HUES48 (cell line): ENCODE measurements at regions not wholly inside any gene's neighbourhood (a gene's known extent, or its start where the extent isn't known, plus 50 kb on each side); places are given as distances from the start of the nearest gene placed in this dataset.
"Not testable (repeated sequence)": the region's sequence is repeated elsewhere in the genome, so short reads cannot be mapped to it uniquely, and the experiment has no call there.

ENCODE experiments used
- H3K27ac ChIP-seq: one replicate; pipeline ENCODE4 v1.7.0; 2013; ENCODE audit warnings: low read depth, low read length, inconsistent platforms
- H3K27me3 ChIP-seq: 2 replicates; pipeline ENCODE4 v1.6.1; 2013; ENCODE audit warnings: mild to moderate bottlenecking, low read length; ENCODE audit not compliant: control insufficient read depth, insufficient read depth
- H3K36me3 ChIP-seq: 2 replicates; pipeline ENCODE4 v1.6.1; 2013; ENCODE audit warnings: low read length; ENCODE audit not compliant: control insufficient read depth, insufficient read depth
- H3K4me1 ChIP-seq: 2 replicates; pipeline ENCODE4 v1.6.1; 2013; ENCODE audit warnings: mild to moderate bottlenecking, low read length; ENCODE audit not compliant: control insufficient read depth, insufficient read depth
- H3K4me3 ChIP-seq: 2 replicates; pipeline ENCODE4 v1.5.1; 2013; ENCODE audit warnings: mild to moderate bottlenecking, low read depth, low read length
- H3K9ac ChIP-seq: 2 replicates; pipeline ENCODE4 v1.6.1; 2013; ENCODE audit warnings: mild to moderate bottlenecking, low read depth, low read length, moderate library complexity
- H3K9me3 ChIP-seq: 2 replicates; pipeline ENCODE4 v1.6.1; 2013; ENCODE audit warnings: low read length; ENCODE audit not compliant: control insufficient read depth, insufficient read depth

DNA sequence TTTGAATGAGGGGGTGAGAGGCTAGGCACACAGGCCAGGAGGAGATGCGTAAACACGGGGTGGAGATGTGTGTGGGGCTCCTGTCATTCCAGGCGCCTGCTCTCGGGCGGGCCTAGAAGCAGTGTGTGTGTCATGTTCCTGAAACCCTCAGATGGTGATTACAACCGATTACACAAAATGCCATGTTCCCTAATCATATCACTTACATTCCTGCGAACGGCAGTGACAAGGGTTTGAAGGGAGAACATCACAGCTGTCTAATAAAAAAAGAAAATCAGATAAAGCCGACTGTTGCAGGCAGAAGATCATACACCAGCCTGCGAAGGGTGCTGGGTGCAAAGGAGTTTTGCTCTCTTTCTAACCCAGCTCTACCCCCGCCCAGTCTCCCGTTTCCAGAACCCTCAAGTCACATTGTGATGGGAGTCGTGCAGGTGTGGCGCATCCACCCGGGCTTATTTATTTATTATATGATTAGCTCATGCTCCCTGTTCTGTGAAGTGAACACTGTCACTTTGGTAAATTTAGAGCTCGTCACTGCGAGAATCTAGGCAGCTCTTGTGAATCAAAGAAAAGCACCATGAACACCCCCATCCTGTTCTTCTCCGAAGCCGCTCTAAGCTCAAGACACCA, 140.3 kb downstream of the NR2F2 start:
- Histone ChIP-seq H3K4me3 (no peak overlapping the region), H3K9me3 (no peaks in the 10 kb centered on the region), H3K4me1 (no peaks in the 10 kb centered on the region), H3K27me3 (no peaks in the 10 kb centered on the region), H3K9ac (no peak overlapping the region), H3K27ac (no peak overlapping the region), H3K36me3 (no peaks in the 10 kb centered on the region)

DNA sequence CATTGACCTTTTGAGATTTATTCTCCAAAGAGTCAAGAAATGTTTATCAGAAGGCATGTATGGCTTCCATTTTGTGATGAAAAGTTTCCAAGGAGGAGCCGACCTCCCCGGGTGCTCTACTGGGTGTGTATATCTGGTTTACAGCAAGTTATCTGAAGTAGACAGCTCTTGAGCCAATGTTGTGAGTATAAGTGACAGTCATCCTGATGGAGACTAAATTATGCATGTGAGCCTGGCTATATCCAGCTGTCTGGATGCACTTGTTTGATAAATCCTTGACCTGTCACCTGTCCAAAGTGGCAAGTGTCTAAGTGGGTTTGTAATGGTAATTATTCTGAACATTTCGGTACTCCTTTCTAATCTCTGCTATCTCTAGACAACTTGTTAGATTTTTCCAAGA, 142.2 kb downstream of the NR2F2 start:
- Histone ChIP-seq H3K4me1 (no peaks in the 10 kb centered on the region), H3K4me3 (no peak overlapping the region), H3K36me3 (no peaks in the 10 kb centered on the region), H3K27ac (no peak overlapping the region), H3K9me3 (no peaks in the 10 kb centered on the region), H3K9ac (no peak overlapping the region), H3K27me3 (no peaks in the 10 kb centered on the region)

GRCh38 chr15:96473556-96473955, 143.1 kb downstream of the NR2F2 start:
- Histone ChIP-seq H3K9me3 (no peaks in the 10 kb centered on the region), H3K27ac (no peak overlapping the region), H3K4me1 (no peaks in the 10 kb centered on the region), H3K36me3 (no peaks in the 10 kb centered on the region), H3K4me3 (no peak overlapping the region), H3K27me3 (no peaks in the 10 kb centered on the region), H3K9ac (no peak overlapping the region)

- Histone ChIP-seq H3K36me3 (no peaks in the 10 kb centered on the region), H3K27me3 (no peaks in the 10 kb centered on the region), H3K9me3 (no peaks in the 10 kb centered on the region), H3K27ac (no peak overlapping the region), H3K9ac (no peak overlapping the region), H3K4me1 (no peaks in the 10 kb centered on the region), H3K4me3 (no peak overlapping the region)
Measured at GRCh38 chr15:96474231-96474664, 143.7 kb downstream of the NR2F2 start.

DNA sequence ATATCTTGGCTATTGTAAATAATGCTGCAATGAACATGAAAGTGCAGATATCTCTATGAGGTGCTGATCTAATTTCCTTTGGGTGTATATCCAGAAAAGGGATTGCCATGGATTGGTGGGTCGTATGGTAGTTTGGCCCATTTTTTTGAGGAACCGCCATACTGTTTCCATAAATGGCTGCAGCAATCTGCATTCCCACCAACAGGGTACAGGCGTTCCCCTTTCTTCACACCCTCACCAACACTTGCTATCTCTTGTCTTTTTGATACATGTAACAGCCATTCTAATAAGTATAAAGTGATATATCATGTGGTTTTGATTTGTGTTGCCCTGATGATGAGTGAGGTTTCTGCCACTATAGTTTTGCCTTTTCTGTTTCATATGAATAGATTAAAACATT, 146.7 kb downstream of the NR2F2 start:
- H3K9ac ChIP-seq: no peak overlapping the region
- H3K36me3 ChIP-seq: no peaks in the 10 kb centered on the region
- no peaks in the 10 kb centered on the region for H3K4me1 ChIP-seq
- no peaks in the 10 kb centered on the region for H3K27me3 ChIP-seq
- no peak overlapping the region for H3K27ac ChIP-seq
- H3K4me3 ChIP-seq: no peak overlapping the region
- H3K9me3 ChIP-seq: no peaks in the 10 kb centered on the region

- H3K9me3 ChIP-seq, H3K36me3 ChIP-seq, H3K4me3 ChIP-seq, H3K4me1 ChIP-seq, H3K27me3 ChIP-seq, H3K9ac ChIP-seq, H3K27ac ChIP-seq: not testable (repeated sequence)
Measured at GRCh38 chr15:96484412-96484811, 153.9 kb downstream of the NR2F2 start.

DNA sequence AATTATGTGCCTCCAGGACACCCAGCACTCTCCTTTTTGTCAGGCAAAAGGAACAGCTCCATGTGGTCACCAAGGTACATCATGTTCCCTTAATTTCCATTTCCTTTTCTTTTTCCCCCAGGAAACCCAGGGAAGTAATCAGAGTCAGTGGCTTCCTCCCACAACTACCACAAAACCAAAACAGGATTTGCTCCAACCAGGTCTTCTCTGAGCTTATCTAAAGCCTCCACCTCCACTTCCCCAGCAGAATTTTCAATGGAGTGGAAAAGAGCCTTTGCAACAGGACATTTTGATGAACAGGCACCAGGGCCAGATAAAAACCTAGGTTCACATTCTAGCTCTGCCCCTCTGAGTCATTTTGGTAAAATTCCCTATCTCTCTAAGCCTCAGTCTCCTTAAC, 154.3 kb downstream of the NR2F2 start:
- Histone ChIP-seq H3K4me1 (no peaks in the 10 kb centered on the region), H3K9me3 (no peaks in the 10 kb centered on the region), H3K27me3 (no peaks in the 10 kb centered on the region), H3K4me3 (no peak overlapping the region), H3K9ac (no peak overlapping the region), H3K36me3 (no peaks in the 10 kb centered on the region), H3K27ac (no peak overlapping the region)

GRCh38 chr15:96487245-96487644, 156.7 kb downstream of the NR2F2 start:
- no peak overlapping the region for H3K4me3 ChIP-seq
- H3K9me3 ChIP-seq: no peaks in the 10 kb centered on the region
- H3K27me3 ChIP-seq: peaks cover under 1% of the 10 kb centered on the region; the same call in 1 of the 2 replicates
- no peaks in the 10 kb centered on the region for H3K4me1 ChIP-seq
- H3K27ac ChIP-seq: no peak overlapping the region
- no peak overlapping the region for H3K9ac ChIP-seq
- H3K36me3 ChIP-seq: no peaks in the 10 kb centered on the region

- not testable (repeated sequence) for H3K4me1 ChIP-seq, H3K36me3 ChIP-seq, H3K9me3 ChIP-seq, H3K27me3 ChIP-seq, H3K9ac ChIP-seq, H3K27ac ChIP-seq, H3K4me3 ChIP-seq
Measured at GRCh38 chr15:96491066-96491699, 160.7 kb downstream of the NR2F2 start.

DNA sequence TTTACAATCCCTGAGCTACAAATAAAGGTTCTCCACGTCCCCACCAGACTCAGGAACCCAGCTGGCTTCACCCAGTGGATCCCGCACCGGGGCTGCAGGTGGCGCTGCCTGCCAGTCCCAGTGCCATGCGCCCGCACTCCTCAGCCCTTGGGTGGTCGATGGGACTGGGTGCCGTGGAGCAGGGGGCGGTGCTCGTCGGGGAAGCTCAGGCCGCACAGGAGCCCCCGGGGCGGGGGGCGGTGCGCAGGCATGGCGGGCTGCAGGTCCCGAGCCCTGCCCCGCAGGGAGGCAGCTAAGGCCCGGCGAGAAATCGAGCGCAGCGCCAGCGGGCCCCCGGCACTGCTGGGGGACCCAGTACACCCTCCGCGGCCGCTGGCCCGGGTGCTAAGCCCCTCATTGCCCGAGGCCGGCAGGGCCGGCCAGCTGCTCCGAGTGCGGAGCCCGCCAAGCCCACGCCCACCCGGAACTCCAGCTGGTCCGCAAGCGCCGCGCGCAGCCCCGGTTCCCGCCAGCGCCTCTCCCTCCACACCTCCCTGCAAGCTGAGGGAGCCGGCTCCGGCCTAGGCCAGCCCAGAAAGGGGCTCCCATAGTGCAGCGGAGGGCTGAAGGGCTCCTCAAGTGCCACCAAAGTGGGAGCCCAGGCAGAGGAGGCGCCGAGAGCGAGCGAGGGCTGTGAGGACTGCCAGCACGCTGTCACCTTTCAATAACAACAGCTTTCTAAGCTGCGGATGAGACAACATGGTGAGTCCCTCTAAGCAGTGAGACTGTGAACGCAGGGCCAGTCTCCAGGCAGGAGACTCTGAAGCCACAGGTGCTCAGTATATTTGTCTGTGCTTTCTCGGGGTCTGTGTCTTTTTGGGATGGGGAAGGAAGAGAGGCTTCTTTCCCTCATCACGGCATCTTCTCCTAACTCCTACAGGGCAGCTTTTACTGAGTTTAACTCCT, 161.5 kb downstream of the NR2F2 start:
- H3K9me3 ChIP-seq, H3K27me3 ChIP-seq, H3K9ac ChIP-seq, H3K36me3 ChIP-seq, H3K4me1 ChIP-seq, H3K27ac ChIP-seq: not testable (repeated sequence)
- peak overlapping the region; percentile 37 for H3K4me3 ChIP-seq

GRCh38 chr15:96494505-96494904, 164.0 kb downstream of the NR2F2 start:
- H3K9ac ChIP-seq: no peak overlapping the region
- no peaks in the 10 kb centered on the region for H3K4me1 ChIP-seq
- H3K36me3 ChIP-seq: no peaks in the 10 kb centered on the region
- no peaks in the 10 kb centered on the region for H3K9me3 ChIP-seq
- H3K27me3 ChIP-seq: peaks cover 6% of the 10 kb centered on the region; the same call in 1 of the 2 replicates
- no peak overlapping the region for H3K4me3 ChIP-seq
- H3K27ac ChIP-seq: no peak overlapping the region
